SK-N-SH (cell line): ENCODE measurements at regions not wholly inside any gene's neighbourhood (a gene's known extent, or its start where the extent isn't known, plus 50 kb on each side); places are given as distances from the start of the nearest gene placed in this dataset.

ENCODE experiments used
- CTCF ChIA-PET: fragments of 300-600, 350-600 bp; formaldehyde crosslinking; extraction: SDS; loops from one replicate; lab custom pipeline; 2021; lab: Yijun Ruan, JAX
- POLR2A ChIA-PET: fragments of 350-600 bp; sonication (Branson Sonifier 250); formaldehyde crosslinking; extraction: SDS; loops from one replicate; lab custom pipeline; 2020; ENCODE audit warnings: antibody characterized with exemption, inconsistent platforms; lab: Yijun Ruan, JAX
- DNase-seq: peaks from one replicate; pipeline ENCODE4 v3.0.0; 2012
- H2AFZ ChIP-seq: fragments of 200-600 bp; sonication (generic); 2 replicates; pipeline ENCODE4 v1.8.1; 2016; ENCODE audit warnings: antibody characterized with exemption, mild to moderate bottlenecking, low read depth
- H3F3A ChIP-seq: fragments of 200-600 bp; sonication (generic); replicated peaks from 2 replicates; pipeline ENCODE3; 2016; ENCODE audit warnings: antibody characterized with exemption, mild to moderate bottlenecking; ENCODE audit not compliant: insufficient read depth
- H3K27ac ChIP-seq, 2 experiments: fragments of 200-500 bp in 1 of 2; fragments of 200-600 bp in 1 of 2; sonication (Bioruptor generic) in 1 of 2; sonication (generic), shearing (Covaris generic) in 1 of 2; 2 replicates each; pipeline versions ENCODE4 v1.5.1 to v1.6.1; 2014 to 2016; ENCODE audit warnings: low read depth in 2 of 2, inconsistent platforms in 1 of 2, low read length in 1 of 2, mild to moderate bottlenecking in 1 of 2, mixed read lengths in 1 of 2
- H3K27me3 ChIP-seq: fragments of 200-600 bp; sonication (generic), shearing (Covaris generic); 2 replicates; pipeline ENCODE4 v1.6.1; 2016; ENCODE audit warnings: mixed run types; ENCODE audit not compliant: insufficient read depth
- H3K36me3 ChIP-seq, 2 experiments: fragments of 200-500 bp in 1 of 2; fragments of 200-600 bp in 1 of 2; sonication (Bioruptor generic) in 1 of 2; sonication (generic) in 1 of 2; replicated peaks in 1 of 2; 2 replicates each; pipeline versions ENCODE3 to v1.5.1; 2014 to 2016; ENCODE audit warnings: low read length in 1 of 2, mild to moderate bottlenecking in 1 of 2; ENCODE audit not compliant: insufficient read depth in 2 of 2, control insufficient read depth in 1 of 2
- H3K4me1 ChIP-seq, 2 experiments: fragments of 200-500 bp in 1 of 2; fragments of 200-600 bp in 1 of 2; sonication (Bioruptor generic) in 1 of 2; sonication (generic), shearing (Covaris generic) in 1 of 2; 2 replicates each; pipeline versions ENCODE4 v1.5.1 to v1.6.1; 2014 to 2016; ENCODE audit warnings: low read depth in 1 of 2, low read length in 1 of 2, mixed run types in 1 of 2; ENCODE audit not compliant: insufficient read depth in 2 of 2, control insufficient read depth in 1 of 2
- H3K4me2 ChIP-seq: fragments of 200-600 bp; sonication (generic), shearing (Covaris generic); 2 replicates; pipeline ENCODE4 v1.6.1; 2017; ENCODE audit warnings: mixed run types
- H3K4me3 ChIP-seq, 2 experiments: fragments of 200-500 bp in 1 of 2; fragments of 200-600 bp in 1 of 2; sonication (Bioruptor generic) in 1 of 2; sonication (generic), shearing (Covaris generic) in 1 of 2; 2 replicates each; pipeline versions ENCODE4 v1.5.1 to v1.8.1; 2014 to 2016; ENCODE audit warnings: low read depth in 2 of 2, inconsistent platforms in 1 of 2, low read length in 1 of 2, mild to moderate bottlenecking in 1 of 2, mixed read lengths in 1 of 2, moderate library complexity in 1 of 2
- H3K79me2 ChIP-seq: fragments of 200-600 bp; sonication (generic); 2 replicates; pipeline ENCODE4 v1.8.1; 2017; ENCODE audit warnings: mild to moderate bottlenecking; ENCODE audit not compliant: insufficient read depth
- H3K9ac ChIP-seq: fragments of 200-600 bp; sonication (generic); 2 replicates; pipeline ENCODE4 v1.6.1; 2017; ENCODE audit warnings: mixed run types
- H3K9me2 ChIP-seq: fragments of 200-600 bp; sonication (generic); 2 replicates; pipeline ENCODE4 v1.6.1; 2017; ENCODE audit warnings: mixed run types
- H3K9me3 ChIP-seq: fragments of 200-600 bp; sonication (generic); 2 replicates; pipeline ENCODE4 v1.6.1; 2017; ENCODE audit warnings: mixed run types, mild to moderate bottlenecking, moderate library complexity
- H4K20me1 ChIP-seq: fragments of 200-600 bp; sonication (generic); 2 replicates; pipeline ENCODE4 v1.6.1; 2017; ENCODE audit warnings: mild to moderate bottlenecking, mixed run types; ENCODE audit not compliant: insufficient read depth
- CHD2 ChIP-seq: fragments of 150-350 bp; IDR thresholded peaks from 2 replicates; pipeline ENCODE4 v1.6.1; 2018; ENCODE audit warnings: low read length; ENCODE audit not compliant: partially characterized antibody
- FOSL2 ChIP-seq: IDR thresholded peaks from 2 replicates; pipeline ENCODE4 v1.4.0; 2012; ENCODE audit warnings: low read depth, mild to moderate bottlenecking, moderate library complexity, borderline replicate concordance
- IRF3 ChIP-seq: fragments of 150-350 bp; IDR thresholded peaks from 2 replicates; pipeline ENCODE4 v1.6.1; 2016; ENCODE audit warnings: mild to moderate bottlenecking, low read depth, low read length
- JUND ChIP-seq: IDR thresholded peaks from 2 replicates; pipeline ENCODE4 v1.4.0; 2012
- MAX ChIP-seq: IDR thresholded peaks from 2 replicates; pipeline ENCODE4 v1.4.0; 2012; ENCODE audit warnings: low read depth
- MEF2A ChIP-seq: IDR thresholded peaks from 2 replicates; pipeline ENCODE4 v1.4.0; 2012; ENCODE audit warnings: low read depth, borderline replicate concordance
- MXI1 ChIP-seq: IDR thresholded peaks from 2 replicates; pipeline ENCODE4 v1.6.1; 2012; ENCODE audit warnings: mild to moderate bottlenecking, low read depth, low read length, improper control_type of control experiment
- NRF1 ChIP-seq: IDR thresholded peaks from 2 replicates; pipeline ENCODE4 v1.6.1; 2012; ENCODE audit warnings: low read depth, mild to moderate bottlenecking, low read length
- RAD21 ChIP-seq: IDR thresholded peaks from 2 replicates; pipeline ENCODE4 v1.6.1; 2012; ENCODE audit warnings: mild to moderate bottlenecking, low read length
- RFX5 ChIP-seq: IDR thresholded peaks from 2 replicates; pipeline ENCODE4 v1.6.1; 2012; ENCODE audit warnings: mild to moderate bottlenecking, improper control_type of control experiment, low read length
- RXRA ChIP-seq: IDR thresholded peaks from 2 replicates; pipeline ENCODE4 v1.4.0; 2012; ENCODE audit warnings: low read depth, mild to moderate bottlenecking, borderline replicate concordance
- SIN3A ChIP-seq: IDR thresholded peaks from 2 replicates; pipeline ENCODE4 v1.6.1; 2012; ENCODE audit warnings: low read depth, mild to moderate bottlenecking, low read length, moderate library complexity, borderline replicate concordance
- TAF1 ChIP-seq: IDR thresholded peaks from 2 replicates; pipeline ENCODE4 v1.6.1; 2012; ENCODE audit warnings: low read depth, mild to moderate bottlenecking, low read length, moderate library complexity, borderline replicate concordance
- USF1 ChIP-seq: IDR thresholded peaks from 2 replicates; pipeline ENCODE4 v1.4.0; 2012; ENCODE audit warnings: low read depth, borderline replicate concordance
- USF2 ChIP-seq: fragments of 150-350 bp; IDR thresholded peaks from 2 replicates; pipeline ENCODE4 v1.6.1; 2017; ENCODE audit warnings: antibody characterized with exemption, low read length, low read depth, borderline replicate concordance
- WGBS: methylation state at CpG from one replicate; pipeline ENCODE4 v1.1.6; 2017; ENCODE audit warnings: low lambda C conversion rate; 5-methylcytosine and 5-hydroxymethylcytosine counted together

GRCh38 chr15:98548139-98548971, 100.0 kb upstream of the IGF1R start:
- H3K27me3 ChIP-seq: peaks cover 23% of the 10 kb centered on the region; the same call in 1 of the 2 replicates
- H3K9ac ChIP-seq: no peak overlapping the region
- POLR2A ChIA-PET: no interaction called here
- H3F3A ChIP-seq: no peaks in the 10 kb centered on the region
- no peaks in the 10 kb centered on the region for H3K79me2 ChIP-seq
- H3K4me3 ChIP-seq: peak overlapping the region; percentile 48 to 62
- H3K27ac ChIP-seq: no peak overlapping the region
- H2AFZ ChIP-seq: peak overlapping the region; percentile 77; the same call in 1 of the 2 replicates
- peaks cover 0 to 11% of the 10 kb centered on the region in 2 experiments; a peak in 1 of 4 replicates for H3K4me1 ChIP-seq
- peak overlapping the region; percentile 87 for H3K4me2 ChIP-seq
- 4% methylated on average over 23 of the region's 65 CpGs for WGBS
- CTCF ChIA-PET: interaction anchor here (0.5 to 3.3 kb wide), 4 partner anchors 10 to 513 kb away, joined by 3 to 16 read pairs (median 3); no protein-coding TSS in a partner anchor
- no peaks in the 10 kb centered on the region for H3K36me3 ChIP-seq
- DNase-seq: peak; percentile 64
- no peaks in the 10 kb centered on the region for H3K9me3 ChIP-seq
- no peak for TF ChIP-seq MXI1
- peak; percentile 70; the same call in 1 of the 2 replicates for TF ChIP-seq MAX
- peak; percentile 89 for TF ChIP-seq USF1
- TF ChIP-seq, all 33 proteins: peak for 2
- H3K9me2 ChIP-seq: no peaks in the 10 kb centered on the region
- H4K20me1 ChIP-seq: no peaks in the 10 kb centered on the region

GRCh38 chr15:98549003-98549402, 99.3 kb upstream of the IGF1R start:
- Histone ChIP-seq H3K4me3 (peak overlapping the region in 1 of 2 experiments; percentile 62; a peak in 1 of 4 replicates), H3K9ac (no peak overlapping the region), H3K79me2 (no peaks in the 10 kb centered on the region), H3K4me2 (peak overlapping the region; percentile 87), H3K9me2 (no peaks in the 10 kb centered on the region), H3K4me1 (peaks cover 0 to 11% of the 10 kb centered on the region in 2 experiments; a peak in 1 of 4 replicates), H4K20me1 (no peaks in the 10 kb centered on the region), H3K27me3 (peaks cover 30% of the 10 kb centered on the region; the same call in 1 of the 2 replicates)
- CTCF ChIA-PET: interaction anchor here (0.7 to 3.3 kb wide), 4 partner anchors 11 to 302 kb away, joined by 3 to 16 read pairs (median 4); no protein-coding TSS in a partner anchor
- TF ChIP-seq RAD21: no peak
- TF ChIP-seq SIN3A: no peak
- TF ChIP-seq RFX5: no peak
- no peak for TF ChIP-seq USF2
- TF ChIP-seq TAF1: no peak
- TF ChIP-seq CHD2: no peak
- TF ChIP-seq IRF3: no peak
- TF ChIP-seq MAX: no peak
- TF ChIP-seq NRF1: no peak
- TF ChIP-seq MEF2A: no peak
- no peak for TF ChIP-seq FOSL2
- no peak for TF ChIP-seq JUND
- TF ChIP-seq USF1: no peak
- no peak for TF ChIP-seq RXRA
- TF ChIP-seq, all 33 proteins: peak for 0
- no peaks in the 10 kb centered on the region for H3F3A ChIP-seq
- no peaks in the 10 kb centered on the region for H3K36me3 ChIP-seq
- POLR2A ChIA-PET: no interaction called here
- WGBS: 65% methylated on average over 11 of the region's 11 CpGs
- H3K27ac ChIP-seq: no peak overlapping the region
- H3K9me3 ChIP-seq: no peaks in the 10 kb centered on the region
- no peak for DNase-seq
- no peak overlapping the region for H2AFZ ChIP-seq
